H1 (cell line): ENCODE measurements at regions not wholly inside any gene's neighbourhood (a gene's known extent, or its start where the extent isn't known, plus 50 kb on each side); places are given as distances from the start of the nearest gene placed in this dataset.

Experiments
- CTCF ChIA-PET: fragments of 300-600 bp; sonication (Branson Sonifier 250); formaldehyde crosslinking; loops from one replicate; lab custom pipeline; 2021; ENCODE audit not compliant: partially characterized antibody; lab: Charles Lee
- POLR2A ChIA-PET: fragments of 300-600 bp; sonication (Branson Sonifier 250); formaldehyde crosslinking; loops from one replicate; lab custom pipeline; 2021; ENCODE audit warnings: inconsistent platforms; ENCODE audit not compliant: partially characterized antibody; lab: Charles Lee
- DNase-seq, 2 experiments: peaks; one replicate each; pipeline versions ENCODE4 v3.0.0 to v3.0.0-alpha.2; 2010 to 2022; ENCODE audit warnings: low spot score in 2 of 2, low read depth in 1 of 2, mixed read lengths in 1 of 2
- FAIRE-seq: peaks from 2 replicates; lab custom pipeline; 2011; peaks lifted over from hg19 to GRCh38; lab: Jason Lieb, UNC
- H2AFZ ChIP-seq: 2 replicates; pipeline ENCODE4 v1.8.1; 2012; ENCODE audit warnings: low read length, inconsistent platforms
- H2AK5ac ChIP-seq: 2 replicates; pipeline ENCODE4 v1.6.1; 2013; ENCODE audit warnings: low read depth, low read length
- H2BK120ac ChIP-seq: replicated peaks from 2 replicates; pipeline ENCODE3; 2013; ENCODE audit warnings: low read depth, low read length, inconsistent platforms
- H2BK12ac ChIP-seq: 2 replicates; pipeline ENCODE4 v1.6.1; 2013; ENCODE audit warnings: low read depth, low read length
- H2BK15ac ChIP-seq: 2 replicates; pipeline ENCODE4 v1.6.1; 2013; ENCODE audit warnings: low read length
- H2BK20ac ChIP-seq: 2 replicates; pipeline ENCODE4 v1.6.1; 2013; ENCODE audit warnings: low read length
- H2BK5ac ChIP-seq: 2 replicates; pipeline ENCODE4 v1.6.1; 2013; ENCODE audit warnings: low read depth, low read length
- H3K14ac ChIP-seq: 2 replicates; pipeline ENCODE4 v1.6.1; 2013; ENCODE audit warnings: inconsistent platforms; ENCODE audit not compliant: insufficient read length
- H3K18ac ChIP-seq: 2 replicates; pipeline ENCODE4 v1.6.1; 2013; ENCODE audit warnings: low read length; ENCODE audit errors: extremely low read depth
- H3K23ac ChIP-seq: 2 replicates; pipeline ENCODE4 v1.6.1; 2013; ENCODE audit warnings: inconsistent platforms; ENCODE audit not compliant: insufficient read length
- H3K23me2 ChIP-seq: 2 replicates; pipeline ENCODE4 v1.6.1; 2013; ENCODE audit warnings: low read depth, low read length
- H3K27ac ChIP-seq: 2 replicates; pipeline ENCODE4 v1.6.1; 2011; ENCODE audit warnings: low read depth, low read length, inconsistent platforms
- H3K27me3 ChIP-seq, 4 experiments: replicated peaks in 1 of 4; 1 replicate in 1 of 4; 2 replicates in 3 of 4; pipeline versions ENCODE4 v1.6.1 to v1.8.1; 2011 to 2013; ENCODE audit warnings: low read length in 3 of 4, mild to moderate bottlenecking in 3 of 4, inconsistent platforms in 2 of 4, mixed read lengths in 2 of 4, moderate library complexity in 1 of 4; ENCODE audit not compliant: control insufficient read depth in 3 of 4, insufficient read depth in 3 of 4; ENCODE audit errors: extremely low read depth in 1 of 4
- H3K36me3 ChIP-seq, 4 experiments: 2 replicates each; pipeline versions ENCODE4 v1.6.1 to v1.8.1; 2011 to 2013; ENCODE audit warnings: mild to moderate bottlenecking in 4 of 4, low read length in 3 of 4, moderate library complexity in 2 of 4, control low read depth in 1 of 4, inconsistent platforms in 1 of 4; ENCODE audit not compliant: insufficient read depth in 4 of 4, control insufficient read depth in 2 of 4
- H3K4ac ChIP-seq: replicated peaks from 2 replicates; pipeline ENCODE3; 2013; ENCODE audit warnings: low read length, low read depth, mixed read lengths, inconsistent platforms; ENCODE audit not compliant: insufficient read length
- H3K4me1 ChIP-seq, 4 experiments: replicated peaks in 1 of 4; 1 replicate in 1 of 4; 2 replicates in 3 of 4; pipeline versions ENCODE4 v1.6.1 to v1.8.1; 2011 to 2013; ENCODE audit warnings: low read length in 3 of 4, inconsistent platforms in 2 of 4, mixed read lengths in 1 of 4; ENCODE audit not compliant: insufficient read depth in 4 of 4, control insufficient read depth in 3 of 4
- H3K4me2 ChIP-seq, 2 experiments: 2 replicates each; pipeline versions ENCODE4 v1.6.1 to v1.8.1; 2011 to 2013; ENCODE audit warnings: low read depth in 2 of 2, low read length in 2 of 2, control low read depth in 1 of 2, inconsistent platforms in 1 of 2, mild to moderate bottlenecking in 1 of 2; ENCODE audit not compliant: insufficient read depth in 1 of 2
- H3K4me3 ChIP-seq, 4 experiments: fragments of 200-600, 300-600 bp in 1 of 4; sonication (generic), shearing (Covaris generic), sonication (Bioruptor Twin) in 1 of 4; 2 replicates each; pipeline versions ENCODE4 v1.5.1 to v1.8.1; 2011 to 2016; ENCODE audit warnings: low read length in 4 of 4, low read depth in 3 of 4, control low read depth in 2 of 4, inconsistent platforms in 2 of 4, mild to moderate bottlenecking in 2 of 4, mixed read lengths in 1 of 4, moderate library complexity in 1 of 4; ENCODE audit not compliant: insufficient read depth in 2 of 4; ENCODE audit errors: extremely low read depth in 1 of 4
- H3K56ac ChIP-seq: replicated peaks from 2 replicates; pipeline ENCODE3; 2013; ENCODE audit warnings: low read depth, mild to moderate bottlenecking, mixed read lengths, low read length, inconsistent platforms; ENCODE audit not compliant: insufficient read length
- H3K79me1 ChIP-seq: 2 replicates; pipeline ENCODE4 v1.6.1; 2013; ENCODE audit warnings: low read depth, low read length, control low read depth
- H3K79me2 ChIP-seq, 2 experiments: 2 replicates each; pipeline versions ENCODE4 v1.6.1 to v1.8.1; 2012 to 2013; ENCODE audit warnings: low read length in 2 of 2, mild to moderate bottlenecking in 2 of 2, inconsistent platforms in 1 of 2; ENCODE audit not compliant: insufficient read depth in 2 of 2, control insufficient read depth in 1 of 2
- H3K9ac ChIP-seq, 4 experiments: replicated peaks in 1 of 4; 1 replicate in 1 of 4; 2 replicates in 3 of 4; pipeline versions ENCODE4 v1.6.1 to v1.8.1; 2011 to 2013; ENCODE audit warnings: low read depth in 3 of 4, low read length in 3 of 4, control low read depth in 2 of 4, mild to moderate bottlenecking in 2 of 4, moderate library complexity in 2 of 4, inconsistent platforms in 1 of 4; ENCODE audit errors: extremely low read depth in 1 of 4
- H3K9me3 ChIP-seq, 2 experiments: 2 replicates each; pipeline versions ENCODE4 v1.6.1 to v1.8.1; 2012 to 2013; ENCODE audit warnings: mild to moderate bottlenecking in 2 of 2, moderate library complexity in 2 of 2, control low read depth in 1 of 2, inconsistent platforms in 1 of 2, low read depth in 1 of 2, low read length in 1 of 2, mixed read lengths in 1 of 2; ENCODE audit not compliant: insufficient read depth in 2 of 2
- H4K20me1 ChIP-seq, 2 experiments: replicated peaks in 1 of 2; 2 replicates each; pipeline versions ENCODE3 to v1.8.1; 2011 to 2013; ENCODE audit warnings: inconsistent platforms in 2 of 2, low read length in 2 of 2, mild to moderate bottlenecking in 1 of 2; ENCODE audit not compliant: insufficient read depth in 2 of 2, control insufficient read depth in 1 of 2
- H4K5ac ChIP-seq: 2 replicates; pipeline ENCODE4 v1.6.1; 2013; ENCODE audit warnings: low read length, low read depth, mixed read lengths, inconsistent platforms; ENCODE audit not compliant: insufficient read length
- H4K8ac ChIP-seq: 2 replicates; pipeline ENCODE4 v1.8.0; 2013; ENCODE audit warnings: mild to moderate bottlenecking, moderate library complexity, low read length, inconsistent platforms; ENCODE audit not compliant: insufficient read depth; ENCODE audit errors: extremely low read depth
- H4K91ac ChIP-seq: replicated peaks from 2 replicates; pipeline ENCODE3; 2013; ENCODE audit warnings: low read length, mixed read lengths, inconsistent platforms; ENCODE audit not compliant: insufficient read length
- RAD21 ChIP-seq, 2 experiments: IDR thresholded peaks in 1 of 2; conservative IDR thresholded peaks in 1 of 2; 2 replicates each; pipeline ENCODE4 v1.6.1; 2011; ENCODE audit warnings: low read depth in 2 of 2, low read length in 2 of 2, improper control_type of control experiment in 1 of 2, inconsistent platforms in 1 of 2, mild to moderate bottlenecking in 1 of 2, moderate library complexity in 1 of 2
- RNF2 ChIP-seq: fragments of 200-900, 300-1000 bp; sonication (generic); IDR thresholded peaks from 2 replicates; pipeline ENCODE4 v1.7.1; 2016; ENCODE audit warnings: borderline replicate concordance, low read depth, mild to moderate bottlenecking, antibody characterized with exemption, low read length; ENCODE audit not compliant: poor library complexity, severe bottlenecking; ENCODE audit errors: missing control alignments
- WGBS, 2 experiments: shearing (Covaris generic) in 1 of 2; methylation state at CpG; one replicate each; pipeline versions ENCODE4 v1.1.6 to v1.1.7; 2013 to 2015; ENCODE audit warnings: low lambda C conversion rate in 2 of 2, mixed read lengths in 2 of 2, inconsistent platforms in 1 of 2, low coverage in 1 of 2, missing lambda C conversion rate in 1 of 2; ENCODE audit not compliant: insufficient replicate concordance in 2 of 2, insufficient coverage in 1 of 2, insufficient read length in 1 of 2; ENCODE audit errors: extremely low coverage in 1 of 2, missing lambda C conversion rate in 1 of 2; 5-methylcytosine and 5-hydroxymethylcytosine counted together

DNA sequence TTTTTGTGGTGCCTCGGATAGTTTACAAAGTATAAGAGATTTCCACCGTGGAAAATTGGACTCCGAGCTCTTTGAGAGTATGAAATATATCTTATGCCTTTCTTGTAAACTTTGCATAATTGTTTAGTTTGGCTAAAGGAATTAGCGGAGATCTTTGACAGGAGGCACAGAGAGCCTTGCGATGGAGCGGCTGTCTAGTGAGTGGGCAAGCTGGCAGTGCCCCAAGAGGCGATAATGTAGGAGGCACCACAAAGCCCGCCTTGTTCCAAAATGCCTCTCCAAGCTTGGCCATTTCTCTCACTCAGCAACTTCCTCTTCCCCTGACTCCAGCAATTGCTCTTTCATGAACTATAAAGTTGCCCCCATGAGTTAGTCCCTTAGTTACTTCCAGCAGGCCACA is 270.1 kb upstream of the PRICKLE1 start:
- 88% methylated on average over 8 of the region's 8 CpGs; no CpG with 5 or more reads in 1 of the 2 experiments for WGBS, 2 experiments
- H3K56ac ChIP-seq: no peak overlapping the region
- no peak overlapping the region for H2BK15ac ChIP-seq
- H3K23me2 ChIP-seq: no peaks in the 10 kb centered on the region
- no peak overlapping the region for H2BK120ac ChIP-seq
- H3K14ac ChIP-seq: no peak overlapping the region
- H3K4me2 ChIP-seq: no peak overlapping the region
- H3K18ac ChIP-seq: no peak overlapping the region
- no peaks in the 10 kb centered on the region for H3K9me3 ChIP-seq
- DNase-seq (no peak), FAIRE-seq (no peak)
- no peaks in the 10 kb centered on the region for H3K27me3 ChIP-seq
- no peak overlapping the region for H4K5ac ChIP-seq
- H3K79me1 ChIP-seq: no peaks in the 10 kb centered on the region
- no peak overlapping the region for H3K4me3 ChIP-seq
- H3K23ac ChIP-seq: no peak overlapping the region
- H2AK5ac ChIP-seq: no peak overlapping the region
- no peak overlapping the region for H3K27ac ChIP-seq
- no peak overlapping the region for H2BK12ac ChIP-seq
- H3K9ac ChIP-seq: no peak overlapping the region
- CTCF ChIA-PET: interaction anchor here (0.5 to 0.8 kb wide), 2 partner anchors 316 to 454 kb away, joined by 3 to 4 read pairs; no protein-coding TSS in a partner anchor
- POLR2A ChIA-PET: no interaction called here
- H2BK5ac ChIP-seq: no peak overlapping the region
- H4K20me1 ChIP-seq: no peaks in the 10 kb centered on the region
- no peak overlapping the region for H4K91ac ChIP-seq
- no peak overlapping the region for H3K4ac ChIP-seq
- no peaks in the 10 kb centered on the region for H3K36me3 ChIP-seq
- H3K79me2 ChIP-seq: no peaks in the 10 kb centered on the region
- no peak for TF ChIP-seq RNF2
- peak; percentile 8 to 28; a peak in 2 of 4 replicates for TF ChIP-seq RAD21 (IDR thresholded peaks at IDR 0.05 in 1 of 2, conservative IDR thresholded peaks at IDR 0.05 in 1 of 2; ENCODE audit: low read depth in 2 of 2, low read length in 2 of 2)
- no peak overlapping the region for H2AFZ ChIP-seq
- no peaks in the 10 kb centered on the region for H3K4me1 ChIP-seq
- no peak overlapping the region for H2BK20ac ChIP-seq
- H4K8ac ChIP-seq: no peak overlapping the region
